Fibroblast of lung (primary cell): ENCODE measurements at regions not wholly inside any gene's neighbourhood (a gene's known extent, or its start where the extent isn't known, plus 50 kb on each side); places are given as distances from the start of the nearest gene placed in this dataset.
A peak's percentile ranks its signal among the peaks of the same experiment; 100 is the strongest.

Experiments
- DNase-seq, 2 donors: peaks; one replicate each; pipeline versions ENCODE4 v3.0.0 to v3.0.0-alpha.2; 2010; ENCODE audit warnings: low read depth in 2 of 2
- H2AFZ ChIP-seq: 2 replicates; pipeline ENCODE4 v1.5.1; 2012; ENCODE audit warnings: low read length, control low read depth, inconsistent platforms
- H3K27ac ChIP-seq: 2 replicates; pipeline ENCODE4 v1.5.1; 2011; ENCODE audit warnings: low read length, control low read depth; ENCODE audit not compliant: insufficient read depth
- H3K27me3 ChIP-seq: 2 replicates; pipeline ENCODE4 v1.5.1; 2011; ENCODE audit warnings: mild to moderate bottlenecking, low read length; ENCODE audit not compliant: control insufficient read depth, insufficient read depth
- H3K36me3 ChIP-seq: 2 replicates; pipeline ENCODE4 v1.5.1; 2011; ENCODE audit warnings: low read length; ENCODE audit not compliant: control insufficient read depth, insufficient read depth
- H3K4me1 ChIP-seq: 2 replicates; pipeline ENCODE4 v1.5.1; 2011; ENCODE audit warnings: low read length; ENCODE audit not compliant: control insufficient read depth, insufficient read depth; ENCODE audit errors: extremely low read depth
- H3K4me2 ChIP-seq: 2 replicates; pipeline ENCODE4 v1.5.1; 2011; ENCODE audit warnings: low read length, control low read depth; ENCODE audit not compliant: insufficient read depth; ENCODE audit errors: extremely low read depth
- H3K4me3 ChIP-seq, 4 experiments: fragments of 200-600 bp in 1 of 4; sonication (generic) in 1 of 4; replicated peaks in 1 of 4; 2 replicates each; pipeline ENCODE4 v1.5.1; 2011 to 2016; ENCODE audit warnings: low read length in 4 of 4, low read depth in 3 of 4, mild to moderate bottlenecking in 3 of 4, control low read depth in 2 of 4, inconsistent platforms in 1 of 4, mixed read lengths in 1 of 4; ENCODE audit not compliant: insufficient read depth in 1 of 4; ENCODE audit errors: control extremely low read depth in 1 of 4
- H3K79me2 ChIP-seq: 2 replicates; pipeline ENCODE4 v1.5.1; 2012; ENCODE audit warnings: mild to moderate bottlenecking, low read length, inconsistent platforms; ENCODE audit not compliant: control insufficient read depth, insufficient read depth
- H3K9ac ChIP-seq: 2 replicates; pipeline ENCODE4 v1.5.1; 2011; ENCODE audit warnings: mild to moderate bottlenecking, low read length, control low read depth; ENCODE audit not compliant: insufficient read depth
- H3K9me3 ChIP-seq: 2 replicates; pipeline ENCODE4 v1.5.1; 2012; ENCODE audit warnings: low read depth, low read length; ENCODE audit not compliant: control insufficient read depth, insufficient read depth
- H4K20me1 ChIP-seq: 2 replicates; pipeline ENCODE4 v1.5.1; 2011; ENCODE audit warnings: low read length; ENCODE audit not compliant: control insufficient read depth, insufficient read depth; ENCODE audit errors: extremely low read depth
- EZH2 ChIP-seq: IDR thresholded peaks from 2 replicates; pipeline ENCODE4 v1.5.1; 2012; ENCODE audit warnings: low read length, control low read depth, mild to moderate bottlenecking; ENCODE audit errors: missing control alignments
- TF ChIP-seq, protein P1 (sequence below), 2 donors: IDR thresholded peaks in 1 of 2; conservative IDR thresholded peaks in 1 of 2; 1 replicate in 1 of 2; 2 replicates in 1 of 2; pipeline ENCODE4 v1.5.1; 2011 to 2012; ENCODE audit warnings: low read length in 2 of 2, control low read depth in 1 of 2, inconsistent platforms in 1 of 2, low read depth in 1 of 2, mild to moderate bottlenecking in 1 of 2

GRCh38 chr16:51820176-51820575 is 669.1 kb upstream of the SALL1 start:
- no peaks in the 10 kb centered on the region for H3K36me3 ChIP-seq
- no peaks in the 10 kb centered on the region for H3K27me3 ChIP-seq
- H3K27ac ChIP-seq = no peak overlapping the region
- no peaks in the 10 kb centered on the region for H3K79me2 ChIP-seq
- DNase-seq = no peak
- TF ChIP-seq EZH2 = no peak
- TF ChIP-seq, protein P1, sequence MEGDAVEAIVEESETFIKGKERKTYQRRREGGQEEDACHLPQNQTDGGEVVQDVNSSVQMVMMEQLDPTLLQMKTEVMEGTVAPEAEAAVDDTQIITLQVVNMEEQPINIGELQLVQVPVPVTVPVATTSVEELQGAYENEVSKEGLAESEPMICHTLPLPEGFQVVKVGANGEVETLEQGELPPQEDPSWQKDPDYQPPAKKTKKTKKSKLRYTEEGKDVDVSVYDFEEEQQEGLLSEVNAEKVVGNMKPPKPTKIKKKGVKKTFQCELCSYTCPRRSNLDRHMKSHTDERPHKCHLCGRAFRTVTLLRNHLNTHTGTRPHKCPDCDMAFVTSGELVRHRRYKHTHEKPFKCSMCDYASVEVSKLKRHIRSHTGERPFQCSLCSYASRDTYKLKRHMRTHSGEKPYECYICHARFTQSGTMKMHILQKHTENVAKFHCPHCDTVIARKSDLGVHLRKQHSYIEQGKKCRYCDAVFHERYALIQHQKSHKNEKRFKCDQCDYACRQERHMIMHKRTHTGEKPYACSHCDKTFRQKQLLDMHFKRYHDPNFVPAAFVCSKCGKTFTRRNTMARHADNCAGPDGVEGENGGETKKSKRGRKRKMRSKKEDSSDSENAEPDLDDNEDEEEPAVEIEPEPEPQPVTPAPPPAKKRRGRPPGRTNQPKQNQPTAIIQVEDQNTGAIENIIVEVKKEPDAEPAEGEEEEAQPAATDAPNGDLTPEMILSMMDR (conservative IDR thresholded peaks at IDR 0.05 in 1 of 2, IDR thresholded peaks at IDR 0.05 in 1 of 2; ENCODE audit: low read depth in 1 of 2, low read length in 2 of 2) = no peak
- H4K20me1 ChIP-seq = no peaks in the 10 kb centered on the region
- H3K4me2 ChIP-seq = no peak overlapping the region
- H3K9ac ChIP-seq = no peak overlapping the region
- H3K4me3 ChIP-seq = no peak overlapping the region
- H3K4me1 ChIP-seq = peaks cover 3% of the 10 kb centered on the region
- no peak overlapping the region for H2AFZ ChIP-seq
- H3K9me3 ChIP-seq = no peaks in the 10 kb centered on the region

DNA sequence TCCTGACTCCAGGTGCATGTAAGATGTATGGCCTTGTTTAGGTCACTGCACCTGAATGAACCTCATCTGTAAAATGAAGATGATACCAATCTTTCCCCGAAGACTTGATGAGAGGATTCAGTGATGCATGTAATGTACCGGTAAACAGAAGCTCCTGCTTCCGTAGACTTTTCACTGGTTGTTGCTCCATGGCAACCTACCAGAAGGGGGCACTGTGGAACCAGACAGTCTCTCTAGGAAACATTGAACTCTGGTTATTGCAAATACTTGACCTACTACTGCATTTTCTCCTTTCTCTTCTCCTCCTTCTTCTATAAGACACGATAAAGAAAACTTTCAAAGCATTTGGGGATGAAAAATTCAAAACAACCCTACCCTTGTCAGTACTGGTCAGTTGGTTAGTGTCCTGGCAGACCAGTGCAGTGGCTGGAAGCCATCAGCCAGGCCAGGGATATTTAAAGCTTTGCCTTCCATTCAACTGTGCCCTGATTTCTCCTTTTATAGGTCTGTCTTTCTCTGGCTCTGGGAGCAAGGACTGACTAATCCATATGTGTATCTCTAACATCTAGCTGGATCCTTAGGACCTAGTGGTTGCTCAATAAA is 667.4 kb upstream of the SALL1 start:
- Histone ChIP-seq H3K4me1 (peaks cover 3% of the 10 kb centered on the region), H3K27ac (no peak overlapping the region), H3K36me3 (no peaks in the 10 kb centered on the region), H3K9ac (no peak overlapping the region), H3K4me2 (no peak overlapping the region), H3K27me3 (no peaks in the 10 kb centered on the region), H3K4me3 (no peak overlapping the region), H3K79me2 (no peaks in the 10 kb centered on the region), H2AFZ (peak overlapping the region; percentile 3), H3K9me3 (no peaks in the 10 kb centered on the region), H4K20me1 (no peaks in the 10 kb centered on the region)
- TF ChIP-seq, protein P1 (conservative IDR thresholded peaks at IDR 0.05 in 1 of 2, IDR thresholded peaks at IDR 0.05 in 1 of 2; ENCODE audit: low read depth in 1 of 2, low read length in 2 of 2) = peak; percentile 84 to 94
- TF ChIP-seq EZH2 = no peak
- peak; percentile 18 to 80 for DNase-seq

DNA sequence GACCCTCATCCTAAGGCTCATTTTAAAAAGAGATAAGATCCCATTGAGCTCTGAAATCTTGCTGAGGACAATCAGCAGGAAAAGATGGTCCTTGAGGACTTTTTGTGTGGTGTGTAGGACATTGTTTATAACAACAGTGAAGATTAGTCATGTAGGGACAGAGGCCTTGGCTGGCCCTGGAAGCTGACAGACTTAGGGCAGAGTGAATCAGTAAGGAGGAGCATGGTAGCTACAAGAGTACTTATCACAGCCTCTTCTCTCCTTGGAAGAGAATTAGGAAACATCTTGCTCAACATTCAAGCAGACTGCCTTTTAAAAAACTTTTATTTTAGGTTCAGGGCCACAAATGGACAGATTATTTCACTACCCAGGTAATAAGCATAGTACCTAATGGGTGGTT is 665.9 kb upstream of the SALL1 start:
- Histone ChIP-seq H4K20me1 (no peaks in the 10 kb centered on the region), H3K4me2 (no peak overlapping the region), H3K27me3 (no peaks in the 10 kb centered on the region), H3K4me1 (peaks cover 3% of the 10 kb centered on the region), H3K9me3 (no peaks in the 10 kb centered on the region), H2AFZ (peak overlapping the region; percentile 29), H3K79me2 (no peaks in the 10 kb centered on the region), H3K27ac (no peak overlapping the region), H3K9ac (no peak overlapping the region), H3K36me3 (no peaks in the 10 kb centered on the region), H3K4me3 (no peak overlapping the region)
- TF ChIP-seq, protein P1 (conservative IDR thresholded peaks at IDR 0.05 in 1 of 2, IDR thresholded peaks at IDR 0.05 in 1 of 2; ENCODE audit: low read depth in 1 of 2, low read length in 2 of 2) = no peak
- TF ChIP-seq EZH2 = no peak
- peak in 1 of 2 donors; percentile 50 for DNase-seq
